NCI-H226 (cell line): ENCODE measurements at regions not wholly inside any gene's neighbourhood (a gene's known extent, or its start where the extent isn't known, plus 50 kb on each side); places are given as distances from the start of the nearest gene placed in this dataset.
"Not testable (repeated sequence)": the region's sequence is repeated elsewhere in the genome, so short reads cannot be mapped to it uniquely, and the experiment has no call there.

ENCODE experiments used
- DNase-seq: peaks from one replicate; pipeline ENCODE4 v3.0.0-alpha.2; 2015

- no peak for DNase-seq
These were observed 247.2 kb downstream of the AACS start for GRCh38 chr12:125312471-125312870.

GRCh38 chr12:125314051-125314755 lies 249.0 kb downstream of the AACS start:
- no peak for DNase-seq

- no peak for DNase-seq
These were observed 250.5 kb downstream of the AACS start for GRCh38 chr12:125315771-125316170.

- no peak for DNase-seq
These were observed 254.9 kb downstream of the AACS start for GRCh38 chr12:125320177-125320576.

GRCh38 chr12:125324861-125325490 lies 259.7 kb downstream of the AACS start:
- no peak for DNase-seq

DNA sequence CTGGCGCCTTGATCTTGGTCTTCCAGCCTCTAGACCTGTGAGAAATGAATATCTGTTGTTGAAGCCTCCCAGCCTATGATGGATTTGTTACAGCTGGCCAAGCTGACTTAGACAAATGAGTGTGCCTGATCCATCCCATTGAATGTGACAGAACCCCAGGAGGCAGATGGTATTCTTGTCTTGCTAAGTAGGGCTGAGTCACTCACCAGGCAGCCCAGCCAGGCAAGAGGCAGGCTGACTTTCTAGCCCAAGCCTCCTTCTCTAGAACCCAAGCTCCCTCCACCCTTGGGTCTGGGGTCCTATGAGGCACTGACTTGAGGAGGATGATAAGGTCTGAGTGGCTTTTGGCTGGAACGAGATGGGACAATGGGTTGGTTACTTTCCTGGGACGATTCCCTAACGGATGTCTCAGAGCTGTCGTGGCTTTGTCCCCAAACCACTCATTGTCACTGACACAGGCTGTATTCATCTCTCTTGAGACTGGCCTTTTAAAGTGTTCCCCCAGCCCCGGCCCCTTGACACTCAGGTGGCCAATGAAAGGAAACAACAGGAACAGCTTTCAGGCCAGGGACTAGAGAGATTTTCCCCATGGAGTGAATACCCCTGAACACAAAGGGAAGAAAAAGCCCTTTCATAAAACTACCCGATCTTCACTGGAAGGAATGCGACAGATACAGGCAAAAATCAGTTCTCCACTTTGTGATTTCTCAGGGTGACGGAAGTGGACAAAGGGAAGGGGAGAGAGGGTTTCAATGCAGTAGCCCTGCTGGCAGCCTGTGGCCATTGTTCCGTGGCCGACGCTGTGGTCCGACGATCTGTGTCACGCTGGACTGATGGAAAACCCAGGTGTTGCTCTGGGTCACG lies 264.2 kb downstream of the AACS start:
- DNase-seq = no peak

- DNase-seq = no peak
These were observed 265.6 kb downstream of the AACS start for GRCh38 chr12:125330645-125331341.

DNA sequence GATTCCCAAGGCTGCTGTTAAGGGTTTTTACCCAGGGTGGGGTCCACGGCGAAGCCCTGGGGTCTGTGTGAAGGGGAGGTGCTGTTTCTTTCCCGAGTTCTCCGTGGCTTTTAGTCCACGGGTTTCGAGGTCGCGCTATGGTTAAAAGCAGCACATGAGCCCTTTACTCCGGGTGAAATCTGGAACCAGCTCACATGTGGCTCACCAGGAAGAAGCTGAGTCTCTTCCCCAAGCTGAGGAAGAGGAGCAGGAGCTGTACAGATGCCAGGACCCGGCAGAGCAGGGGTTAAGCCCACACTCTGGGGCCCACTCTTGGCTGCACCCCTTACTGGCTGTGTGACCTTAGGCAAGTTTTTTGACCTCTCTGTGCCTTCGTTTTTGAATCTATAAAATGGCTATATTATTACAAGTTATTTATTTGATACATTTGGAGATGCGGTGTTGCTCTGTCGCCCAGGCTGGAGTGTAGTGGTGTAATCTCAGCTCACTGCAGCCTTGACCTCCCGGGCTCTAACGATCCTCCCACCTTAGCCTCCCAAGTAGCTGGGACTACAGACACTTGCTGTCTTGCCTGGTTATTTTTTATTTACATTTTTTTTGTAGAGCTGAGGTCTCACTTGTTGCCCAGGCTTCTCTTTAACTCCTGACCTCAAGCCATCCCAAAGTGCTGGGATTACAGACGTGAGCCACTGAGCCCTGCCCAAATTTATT lies 266.3 kb downstream of the AACS start:
- no peak for DNase-seq

- DNase-seq = no peak
These were observed 267.7 kb downstream of the AACS start for GRCh38 chr12:125332900-125333299.

DNA sequence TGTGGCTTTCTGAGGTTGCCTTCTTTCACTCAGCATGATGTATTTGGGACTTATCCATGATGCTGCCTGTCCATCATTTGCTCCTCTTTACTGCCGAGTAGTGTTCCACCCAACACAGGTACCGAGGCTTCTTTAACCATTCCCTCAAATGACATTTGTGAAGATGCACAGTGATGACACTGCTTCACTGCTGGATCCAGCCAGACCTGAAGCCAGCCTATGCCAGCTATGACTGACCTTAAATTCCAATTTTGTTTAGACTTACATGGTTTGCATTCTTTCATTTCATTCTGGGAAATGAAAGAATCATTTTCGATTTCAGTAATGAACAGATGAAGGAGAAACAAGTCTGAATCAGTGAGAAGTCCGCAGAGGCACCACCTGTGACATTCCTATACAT lies 271.0 kb downstream of the AACS start:
- no peak for DNase-seq

- peak; percentile 31 for DNase-seq
These were observed 275.6 kb downstream of the AACS start for GRCh38 chr12:125340791-125341190.

GRCh38 chr12:125341422-125341821 lies 276.2 kb downstream of the AACS start:
- no peak for DNase-seq

DNA sequence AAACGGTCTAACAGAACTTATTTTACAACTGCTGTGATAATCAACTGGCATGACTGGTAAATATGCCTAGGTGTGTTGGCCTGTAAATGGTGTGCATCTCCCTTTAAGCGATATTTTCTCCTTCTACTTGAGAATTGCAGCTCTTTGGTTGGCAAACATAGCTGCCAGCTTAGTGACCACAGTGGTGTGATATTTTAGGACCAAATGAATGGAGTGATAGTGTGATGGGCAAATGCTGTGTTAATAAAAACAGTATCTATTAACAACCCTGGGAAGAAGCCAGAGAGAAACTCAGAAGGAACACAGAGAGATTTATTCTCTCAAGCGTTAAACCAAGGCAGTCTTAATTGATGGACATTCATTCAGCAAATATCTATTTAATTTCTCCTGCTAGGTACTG lies 278.4 kb downstream of the AACS start:
- DNase-seq = no peak

DNA sequence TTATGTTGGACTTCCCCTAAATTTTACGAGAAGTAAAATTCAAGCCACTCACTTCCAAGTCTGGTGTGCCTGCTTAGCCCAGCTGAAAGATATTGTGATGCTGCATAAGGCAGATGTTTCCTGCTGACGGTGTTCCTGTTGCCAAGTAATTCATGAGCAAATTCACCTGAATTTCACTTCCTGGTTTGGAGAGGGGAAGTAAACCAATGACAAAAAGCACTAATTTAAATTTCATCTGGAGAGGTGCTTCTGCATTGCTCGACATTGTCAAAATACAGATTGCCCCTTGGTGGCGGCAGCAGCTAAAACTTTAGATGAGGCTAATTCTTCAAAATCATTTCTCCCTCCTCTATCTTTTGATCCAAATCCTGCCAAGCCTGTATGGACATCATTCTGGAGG lies 281.1 kb downstream of the AACS start:
- no peak for DNase-seq

DNA sequence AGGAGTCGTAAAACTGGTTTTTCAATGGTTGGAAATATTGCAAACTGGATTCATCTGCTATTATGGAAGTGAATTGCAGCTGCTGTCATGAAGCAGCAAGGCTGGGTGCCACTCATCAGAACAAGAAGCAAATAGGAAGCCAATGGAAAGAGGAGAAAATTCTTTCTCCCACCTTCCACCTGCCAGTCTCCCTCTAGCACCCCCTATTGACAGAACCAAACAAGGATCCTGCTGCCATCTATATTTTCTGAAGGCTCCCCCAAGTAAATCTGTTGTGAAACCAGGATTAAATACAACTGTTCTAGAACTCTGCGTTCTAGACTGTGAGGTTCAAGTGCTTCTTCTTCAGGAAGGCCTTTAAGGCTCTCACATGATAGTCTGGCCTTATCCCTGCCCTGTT lies 286.6 kb downstream of the AACS start:
- DNase-seq = no peak

DNA sequence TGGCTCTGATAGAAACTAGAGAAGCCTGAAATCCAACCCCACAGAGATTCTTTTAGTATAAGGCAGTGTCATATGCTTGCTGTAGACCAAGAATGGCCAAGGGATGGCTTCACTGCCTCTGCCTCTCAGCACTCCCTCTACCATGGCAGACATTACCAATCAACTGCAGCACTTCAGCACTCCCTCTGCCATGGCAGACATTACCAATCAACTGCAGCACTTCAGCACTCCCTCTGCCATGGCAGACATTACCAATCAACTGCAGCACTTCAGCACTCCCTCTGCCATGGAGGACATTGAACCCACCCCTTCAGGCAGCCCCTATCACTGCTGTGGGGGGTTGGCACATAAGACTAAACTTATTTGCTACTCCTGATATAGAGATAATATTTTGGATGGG lies 287.8 kb downstream of the AACS start:
- not testable (repeated sequence) for DNase-seq

- no peak for DNase-seq
These were observed 288.6 kb downstream of the AACS start for GRCh38 chr12:125353871-125354270.

- DNase-seq = no peak
These were observed 290.4 kb downstream of the AACS start for GRCh38 chr12:125355614-125356013.

GRCh38 chr12:125356111-125356510 lies 290.9 kb downstream of the AACS start:
- DNase-seq = no peak

DNA sequence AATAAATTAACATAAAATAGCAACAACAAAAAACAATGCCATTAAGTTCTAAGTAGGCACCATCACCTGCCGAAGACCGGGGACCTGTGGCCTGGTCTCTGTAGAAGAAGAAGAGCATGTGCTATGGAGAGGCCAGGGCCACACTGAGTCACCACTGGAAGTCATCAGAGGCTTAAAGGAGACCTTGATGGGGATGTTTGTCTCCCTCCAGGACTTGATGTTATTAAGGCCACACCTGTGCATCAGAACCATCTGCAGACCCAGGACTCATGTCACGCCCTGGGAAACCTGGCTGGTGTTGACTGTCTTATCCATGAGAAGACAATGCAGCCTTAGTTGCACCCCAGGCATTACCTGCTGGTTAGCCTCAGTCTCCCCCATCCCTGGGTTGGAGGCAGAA lies 292.3 kb downstream of the AACS start:
- DNase-seq = no peak

GRCh38 chr12:125360540-125360939 lies 295.3 kb downstream of the AACS start:
- DNase-seq = no peak

DNA sequence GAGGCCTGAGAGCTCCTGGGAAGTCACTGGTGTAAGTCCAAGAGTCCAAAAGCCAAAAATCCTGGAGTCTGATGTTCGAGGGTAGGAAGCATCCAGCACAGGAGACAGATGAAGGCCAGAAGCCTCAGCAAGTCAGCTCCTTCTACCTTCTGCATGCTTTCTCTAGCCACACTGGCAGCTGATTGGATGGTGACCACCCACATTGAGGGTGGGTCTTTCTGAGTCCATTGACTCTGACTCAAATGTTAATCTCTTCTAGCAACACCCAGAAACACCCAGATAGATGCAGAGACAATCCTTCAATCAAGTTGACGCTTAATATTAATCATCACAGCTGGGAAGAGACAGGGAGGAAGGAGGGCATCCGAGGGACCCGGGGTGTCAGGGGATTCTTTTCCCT lies 305.8 kb downstream of the AACS start:
- DNase-seq = no peak

GRCh38 chr12:125372085-125372484 lies 306.9 kb downstream of the AACS start:
- DNase-seq = no peak
